HEK293 (cell line): ENCODE measurements at regions not wholly inside any gene's neighbourhood (a gene's known extent, or its start where the extent isn't known, plus 50 kb on each side); places are given as distances from the start of the nearest gene placed in this dataset.
"Not testable (repeated sequence)": the region's sequence is repeated elsewhere in the genome, so short reads cannot be mapped to it uniquely, and the experiment has no call there.

Source experiments
- TF ChIP-seq, protein P1 (sequence below): fragments of 450-650 bp; formaldehyde crosslinking; IDR thresholded peaks from 2 replicates; pipeline ENCODE4 v1.5.1; 2017; ENCODE audit warnings: missing biosample characterization, missing genetic modification characterization
- TF ChIP-seq, protein P2 (sequence below): fragments of 450-650 bp; formaldehyde crosslinking; IDR thresholded peaks from 2 replicates; pipeline ENCODE4 v1.5.1; 2016; ENCODE audit warnings: missing biosample characterization, missing genetic modification characterization

DNA sequence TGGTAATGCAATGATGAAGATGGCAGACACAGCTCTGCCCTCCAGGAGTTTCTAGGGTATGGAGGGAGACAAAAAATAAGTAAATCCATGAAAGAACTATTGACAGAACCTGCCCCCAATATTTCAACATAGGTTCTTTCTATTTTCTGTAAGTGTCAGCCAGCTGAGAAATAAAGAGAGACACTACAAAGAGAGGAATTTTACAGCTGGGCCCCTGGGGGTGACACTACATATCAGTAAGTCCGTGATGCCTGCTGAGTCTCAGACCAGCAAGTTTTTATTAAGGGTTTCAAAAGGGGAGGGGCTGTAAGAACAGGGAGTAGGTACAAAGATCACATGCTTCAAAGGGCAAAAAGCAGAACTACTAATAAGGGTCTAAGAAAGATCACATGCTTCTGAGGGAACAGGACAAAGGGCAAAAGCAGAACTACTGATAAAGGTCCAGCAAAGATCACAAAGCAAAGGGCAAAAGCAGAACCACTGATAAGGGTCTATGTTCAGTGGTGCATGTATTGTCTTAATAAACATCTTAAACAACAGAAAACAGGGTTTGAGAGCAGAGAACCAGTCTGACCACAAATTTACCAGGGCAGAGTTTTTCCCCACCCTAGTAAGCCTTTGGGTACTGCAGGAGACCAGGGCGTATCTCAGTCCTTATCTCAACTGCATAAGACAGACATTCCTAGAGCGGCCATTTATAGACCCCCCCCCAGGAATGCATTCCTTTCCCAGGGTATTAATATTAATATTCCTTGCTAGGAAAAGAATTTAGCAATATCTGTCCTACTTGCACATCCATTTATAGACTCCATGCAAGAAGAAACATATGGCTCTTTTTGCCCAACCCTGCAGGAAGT is 119.0 kb upstream of the KRTAP5-11 start:
- TF ChIP-seq, protein P1, sequence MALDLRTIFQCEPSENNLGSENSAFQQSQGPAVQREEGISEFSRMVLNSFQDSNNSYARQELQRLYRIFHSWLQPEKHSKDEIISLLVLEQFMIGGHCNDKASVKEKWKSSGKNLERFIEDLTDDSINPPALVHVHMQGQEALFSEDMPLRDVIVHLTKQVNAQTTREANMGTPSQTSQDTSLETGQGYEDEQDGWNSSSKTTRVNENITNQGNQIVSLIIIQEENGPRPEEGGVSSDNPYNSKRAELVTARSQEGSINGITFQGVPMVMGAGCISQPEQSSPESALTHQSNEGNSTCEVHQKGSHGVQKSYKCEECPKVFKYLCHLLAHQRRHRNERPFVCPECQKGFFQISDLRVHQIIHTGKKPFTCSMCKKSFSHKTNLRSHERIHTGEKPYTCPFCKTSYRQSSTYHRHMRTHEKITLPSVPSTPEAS (tag by site-specific recombination) = not testable (repeated sequence)
- TF ChIP-seq, protein P2, sequence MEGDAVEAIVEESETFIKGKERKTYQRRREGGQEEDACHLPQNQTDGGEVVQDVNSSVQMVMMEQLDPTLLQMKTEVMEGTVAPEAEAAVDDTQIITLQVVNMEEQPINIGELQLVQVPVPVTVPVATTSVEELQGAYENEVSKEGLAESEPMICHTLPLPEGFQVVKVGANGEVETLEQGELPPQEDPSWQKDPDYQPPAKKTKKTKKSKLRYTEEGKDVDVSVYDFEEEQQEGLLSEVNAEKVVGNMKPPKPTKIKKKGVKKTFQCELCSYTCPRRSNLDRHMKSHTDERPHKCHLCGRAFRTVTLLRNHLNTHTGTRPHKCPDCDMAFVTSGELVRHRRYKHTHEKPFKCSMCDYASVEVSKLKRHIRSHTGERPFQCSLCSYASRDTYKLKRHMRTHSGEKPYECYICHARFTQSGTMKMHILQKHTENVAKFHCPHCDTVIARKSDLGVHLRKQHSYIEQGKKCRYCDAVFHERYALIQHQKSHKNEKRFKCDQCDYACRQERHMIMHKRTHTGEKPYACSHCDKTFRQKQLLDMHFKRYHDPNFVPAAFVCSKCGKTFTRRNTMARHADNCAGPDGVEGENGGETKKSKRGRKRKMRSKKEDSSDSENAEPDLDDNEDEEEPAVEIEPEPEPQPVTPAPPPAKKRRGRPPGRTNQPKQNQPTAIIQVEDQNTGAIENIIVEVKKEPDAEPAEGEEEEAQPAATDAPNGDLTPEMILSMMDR (tag by site-specific recombination) = not testable (repeated sequence)
